NCI-H345 (cell line): ENCODE measurements at regions not wholly inside any gene's neighbourhood (a gene's known extent, or its start where the extent isn't known, plus 50 kb on each side); places are given as distances from the start of the nearest gene placed in this dataset.
"Not testable (repeated sequence)": the region's sequence is repeated elsewhere in the genome, so short reads cannot be mapped to it uniquely, and the experiment has no call there.

ENCODE experiments used
- DNase-seq: peaks from one replicate; lab custom pipeline; 2025; lab: John Stamatoyannopoulos, UW

- no peak for DNase-seq
Measured at GRCh38 chr6:25124216-25124715, 154.9 kb upstream of the CARMIL1 start.

- DNase-seq: no peak
Measured at GRCh38 chr6:25125736-25126135, 153.4 kb upstream of the CARMIL1 start.

DNA sequence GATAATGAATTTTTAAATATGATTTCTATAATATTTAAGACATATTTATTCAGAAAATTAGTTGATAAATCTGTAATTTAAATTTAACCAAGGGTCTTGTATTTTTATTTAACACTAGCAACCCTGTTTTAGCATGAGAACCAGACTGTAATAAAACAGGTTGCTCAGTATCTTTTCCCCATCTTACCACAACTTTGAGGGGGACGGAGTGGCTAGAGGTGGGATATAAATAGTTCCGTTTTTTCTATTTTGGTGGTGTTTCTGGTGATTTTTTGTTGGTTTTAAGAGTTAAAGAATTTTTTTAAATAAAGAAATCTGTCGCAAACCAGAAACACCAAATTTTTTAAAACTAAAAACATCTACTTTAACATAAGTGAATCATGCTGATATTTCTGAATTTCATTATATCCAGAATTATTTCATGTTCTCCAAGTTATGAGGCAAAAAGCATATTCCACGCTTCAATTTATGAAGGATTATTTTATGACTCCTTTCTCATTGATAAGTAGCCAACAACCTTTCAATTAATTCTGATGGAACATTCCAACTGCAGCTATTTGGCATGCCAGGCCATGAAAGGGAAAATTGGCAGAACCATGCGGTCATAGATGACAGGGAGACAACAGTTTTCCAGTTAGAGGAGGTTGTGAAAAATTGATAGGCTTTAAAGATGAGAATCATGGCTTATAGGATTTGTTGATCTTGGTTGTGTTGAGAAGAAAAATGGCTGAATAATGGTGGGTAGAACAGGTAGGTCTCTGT is 151.9 kb upstream of the CARMIL1 start:
- no peak for DNase-seq

- no peak for DNase-seq
Measured at GRCh38 chr6:25130518-25130917, 148.7 kb upstream of the CARMIL1 start.

DNA sequence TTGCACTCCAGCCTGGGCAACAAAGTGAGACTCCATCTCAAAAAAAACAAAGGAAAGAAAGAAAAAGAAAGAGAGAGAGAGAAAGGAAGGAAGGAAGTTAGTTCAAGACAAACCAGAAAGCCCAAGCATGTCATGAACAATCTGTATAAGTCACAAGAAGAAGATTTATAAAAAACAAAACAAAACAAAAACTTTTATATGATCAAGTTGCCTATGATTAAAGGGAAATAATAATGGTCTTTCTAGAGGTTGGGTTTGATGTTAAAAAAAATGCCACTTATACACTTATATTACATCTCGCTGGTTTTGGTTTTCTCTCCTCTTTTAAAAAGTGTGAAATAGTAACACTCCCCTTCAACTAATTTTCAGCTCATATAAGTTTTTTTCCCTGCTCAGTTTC is 146.2 kb upstream of the CARMIL1 start:
- DNase-seq: no peak

- DNase-seq: no peak
Measured at GRCh38 chr6:25133568-25133967, 145.6 kb upstream of the CARMIL1 start.

- DNase-seq: no peak
Measured at GRCh38 chr6:25136854-25137253, 142.3 kb upstream of the CARMIL1 start.

DNA sequence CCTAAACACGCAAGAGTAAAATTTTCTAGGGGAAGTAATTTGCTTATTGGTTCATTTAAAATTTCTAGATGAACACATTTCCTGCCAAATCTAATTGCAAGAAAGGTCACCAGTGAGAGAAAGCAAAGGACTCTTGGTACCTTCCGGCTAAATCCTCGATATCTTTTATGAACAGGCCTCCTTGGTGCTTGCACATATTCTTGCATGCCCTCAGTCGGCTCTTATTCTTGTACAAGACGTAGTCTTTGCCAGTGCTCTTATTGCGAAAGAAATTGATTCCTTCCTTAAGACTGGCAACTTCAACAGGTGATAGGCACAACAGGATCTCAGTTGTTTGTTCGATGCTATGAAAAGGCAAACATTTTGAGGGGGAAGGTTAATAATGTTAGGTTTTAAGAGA is 141.7 kb upstream of the CARMIL1 start:
- no peak for DNase-seq

GRCh38 chr6:25137916-25138232 is 141.3 kb upstream of the CARMIL1 start:
- no peak for DNase-seq

GRCh38 chr6:25138233-25138933 is 140.8 kb upstream of the CARMIL1 start:
- no peak for DNase-seq

DNA sequence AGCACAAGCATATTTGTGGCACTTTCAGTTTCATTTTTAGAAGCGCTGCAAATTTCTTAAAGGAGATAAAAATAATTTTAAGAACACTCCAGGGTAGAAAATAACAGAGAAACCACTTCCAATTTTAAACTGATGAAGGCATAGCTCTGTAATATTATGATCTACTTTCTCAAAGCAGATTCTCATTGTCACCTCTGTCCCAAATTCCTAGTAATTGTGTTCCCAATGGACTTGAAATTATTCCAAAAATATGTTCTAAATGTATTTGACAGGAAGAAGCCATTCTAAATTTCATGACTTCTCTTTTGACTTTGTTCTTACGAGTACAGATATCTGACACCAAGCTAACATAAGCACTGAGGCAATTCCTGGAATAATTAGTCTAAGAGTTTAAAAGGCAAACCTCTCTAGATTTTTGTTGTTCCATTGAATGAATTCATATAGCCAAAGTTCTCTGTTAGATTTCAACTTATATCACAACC is 140.2 kb upstream of the CARMIL1 start:
- DNase-seq: no peak

DNA sequence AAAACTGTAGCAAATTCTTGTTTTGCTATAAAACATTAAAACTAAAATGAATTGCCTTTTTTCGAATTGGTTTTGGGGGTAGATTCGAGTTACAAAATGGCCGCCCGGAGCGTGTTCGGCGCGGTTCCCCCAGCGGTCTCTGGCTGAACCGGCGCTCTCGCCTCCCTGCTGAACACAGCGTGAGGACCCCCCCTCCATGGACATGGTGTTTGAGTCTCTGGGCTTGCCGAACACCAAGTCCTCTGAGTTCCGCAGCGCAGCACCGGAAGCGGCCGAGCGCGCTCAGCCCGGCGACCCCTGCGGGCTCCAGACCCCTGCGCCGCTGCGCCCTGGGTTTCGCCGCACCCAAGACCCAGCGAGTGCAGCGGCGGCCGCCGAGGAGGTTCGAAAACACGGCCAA is 139.6 kb upstream of the CARMIL1 start:
- DNase-seq: not testable (repeated sequence)

GRCh38 chr6:25142506-25142905 is 136.7 kb upstream of the CARMIL1 start:
- no peak for DNase-seq

GRCh38 chr6:25144919-25145318 is 134.3 kb upstream of the CARMIL1 start:
- DNase-seq: no peak

GRCh38 chr6:25147223-25147622 is 132.0 kb upstream of the CARMIL1 start:
- DNase-seq: no peak

DNA sequence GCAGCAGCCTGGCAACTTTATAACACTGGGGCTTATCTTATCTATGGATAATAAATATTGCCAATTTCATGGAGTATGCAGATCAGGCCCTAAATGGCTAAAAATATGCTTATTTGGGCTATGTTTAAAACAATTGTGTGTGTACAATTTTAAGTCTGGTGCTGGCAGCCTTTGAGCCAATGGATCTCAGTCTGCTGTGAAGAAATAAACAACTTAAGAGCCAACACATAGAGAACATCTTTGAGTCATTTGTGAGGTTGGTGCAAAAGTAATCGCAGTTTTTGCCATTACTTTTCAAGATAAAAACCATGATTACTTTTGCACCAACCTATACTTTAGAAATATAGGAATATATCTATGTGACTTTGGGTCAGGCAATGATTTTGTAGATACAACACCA is 129.1 kb upstream of the CARMIL1 start:
- no peak for DNase-seq

DNA sequence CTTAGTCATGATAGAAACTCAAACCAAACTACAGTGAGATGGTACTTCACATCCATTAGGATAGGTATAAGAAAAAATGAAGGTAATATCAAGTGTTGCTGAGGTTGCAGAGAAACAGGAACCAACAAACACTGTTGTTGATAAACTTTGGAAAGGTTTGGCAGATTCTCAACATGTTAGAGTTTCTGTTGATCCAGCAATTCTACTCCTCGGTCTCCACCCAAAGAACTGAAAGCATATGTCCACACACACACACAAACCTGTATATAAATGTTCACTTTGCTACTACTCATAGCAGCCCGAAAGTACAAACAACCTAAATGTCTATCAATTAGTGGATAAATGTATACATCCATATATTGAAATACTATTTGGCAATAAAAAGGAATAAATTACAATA is 128.3 kb upstream of the CARMIL1 start:
- DNase-seq: no peak

DNA sequence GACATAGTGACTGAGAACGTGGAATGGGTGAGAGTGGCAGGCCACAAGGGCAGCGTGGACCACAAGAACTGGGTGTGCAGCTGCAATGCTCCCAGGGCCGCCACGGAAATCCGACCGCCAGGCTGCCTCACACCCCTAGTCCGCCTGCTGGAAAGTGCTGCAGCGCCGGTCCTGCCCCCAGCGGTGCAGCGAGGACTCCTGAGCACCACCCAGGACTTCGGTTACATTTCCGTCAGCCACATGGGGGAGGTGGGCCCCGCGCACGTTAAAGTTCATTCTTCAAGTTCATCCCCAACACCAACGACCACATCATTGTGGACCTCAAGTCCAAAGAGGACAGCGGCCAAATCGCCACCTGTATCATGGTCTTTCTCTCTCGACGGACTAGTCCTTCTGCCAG is 126.1 kb upstream of the CARMIL1 start:
- no peak for DNase-seq

GRCh38 chr6:25154034-25154596 is 125.1 kb upstream of the CARMIL1 start:
- no peak for DNase-seq

DNA sequence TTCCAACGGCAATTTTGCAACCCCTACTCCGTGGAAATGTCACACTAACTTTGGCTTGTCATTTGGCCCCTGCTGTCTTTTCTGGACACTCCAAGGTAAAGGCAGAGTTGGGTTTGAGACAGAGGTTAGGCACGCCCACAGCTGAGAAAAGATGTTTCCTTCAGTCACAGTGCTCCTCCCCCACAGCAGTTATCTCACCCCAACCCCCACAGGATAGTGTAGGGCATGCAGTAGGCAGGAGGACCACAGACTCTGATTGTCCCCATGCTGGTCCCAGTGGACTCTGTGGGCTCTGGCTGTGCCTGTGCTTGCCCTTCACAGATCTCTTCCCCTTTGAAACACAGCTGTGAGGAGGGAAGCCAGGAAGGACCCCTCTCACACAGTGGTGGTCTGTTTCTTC is 124.0 kb upstream of the CARMIL1 start:
- no peak for DNase-seq

- DNase-seq: no peak
Measured at GRCh38 chr6:25156123-25156522, 123.1 kb upstream of the CARMIL1 start.

GRCh38 chr6:25157183-25157582 is 122.0 kb upstream of the CARMIL1 start:
- DNase-seq: no peak

DNA sequence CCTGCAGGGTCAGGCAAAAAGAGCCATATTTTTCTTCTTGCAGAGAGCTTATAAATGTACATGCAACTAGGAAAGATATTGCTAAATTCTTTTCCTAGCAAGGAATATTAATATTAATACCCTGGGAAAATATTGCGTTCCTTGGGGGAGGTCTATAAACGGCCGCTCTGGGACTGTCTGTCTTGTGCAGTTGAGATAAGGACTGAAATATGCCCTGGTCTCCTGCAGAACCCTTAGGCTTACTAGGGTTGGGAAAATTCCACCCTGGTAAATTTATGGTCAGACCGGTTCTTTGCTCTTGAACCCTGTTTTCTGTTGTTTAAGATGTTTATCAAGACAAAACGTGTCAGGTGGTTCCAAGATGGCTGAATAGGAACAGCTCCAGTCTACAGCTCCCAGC is 121.3 kb upstream of the CARMIL1 start:
- no peak for DNase-seq
